Stimulated activated CD4-positive, alpha-beta T cell treated with anti-CD3 and anti-CD28 coated beads, TNF-alpha, amount 100 ng/mL, for 48 hours (primary cell): ENCODE measurements at regions not wholly inside any gene's neighbourhood (a gene's known extent, or its start where the extent isn't known, plus 50 kb on each side); places are given as distances from the start of the nearest gene placed in this dataset.

Source experiments
- DNase-seq, 3 donors: peaks; one replicate each; pipeline ENCODE4 v3.0.0-alpha.2; 2020; ENCODE audit warnings: low read depth in 3 of 3

DNA sequence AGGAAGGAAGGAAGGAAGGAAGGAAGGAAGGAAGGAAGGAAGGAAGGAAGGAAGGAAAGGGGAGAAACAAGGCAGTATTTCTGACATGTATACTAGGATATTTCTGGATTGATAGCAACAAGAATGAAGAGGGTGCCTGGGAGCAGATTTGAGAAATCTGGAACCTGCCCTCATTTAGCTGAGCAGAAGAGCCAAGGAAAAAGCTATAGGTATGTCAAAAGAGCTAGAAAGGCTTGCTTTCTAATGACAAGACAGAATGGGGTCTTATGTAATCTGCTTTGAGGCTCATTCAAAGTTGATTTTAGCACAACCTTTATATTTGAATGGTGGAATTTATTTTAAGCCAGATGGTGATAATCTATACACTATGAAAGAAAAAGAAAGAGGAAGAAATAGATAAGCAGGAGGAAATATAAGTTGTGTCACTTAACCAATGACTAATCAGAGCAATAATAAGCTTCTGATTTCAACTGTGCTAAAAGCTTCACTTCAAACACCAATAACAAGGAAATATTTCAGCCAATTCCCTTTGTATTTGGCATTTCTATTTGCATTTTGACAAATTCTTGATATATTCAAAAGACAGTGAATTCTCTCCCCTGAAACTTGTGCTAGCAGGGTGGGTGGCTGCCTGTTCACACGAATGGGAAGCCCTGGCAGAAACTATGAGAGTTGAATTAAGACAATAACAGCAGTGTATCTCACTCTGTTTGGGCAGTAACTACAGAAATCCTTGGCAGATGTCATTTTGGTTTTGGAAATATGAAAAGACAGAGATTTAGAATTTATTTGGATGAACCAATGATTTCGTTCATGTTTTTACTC is 76.3 kb upstream of the FLRT2 start:
- no peak for DNase-seq

DNA sequence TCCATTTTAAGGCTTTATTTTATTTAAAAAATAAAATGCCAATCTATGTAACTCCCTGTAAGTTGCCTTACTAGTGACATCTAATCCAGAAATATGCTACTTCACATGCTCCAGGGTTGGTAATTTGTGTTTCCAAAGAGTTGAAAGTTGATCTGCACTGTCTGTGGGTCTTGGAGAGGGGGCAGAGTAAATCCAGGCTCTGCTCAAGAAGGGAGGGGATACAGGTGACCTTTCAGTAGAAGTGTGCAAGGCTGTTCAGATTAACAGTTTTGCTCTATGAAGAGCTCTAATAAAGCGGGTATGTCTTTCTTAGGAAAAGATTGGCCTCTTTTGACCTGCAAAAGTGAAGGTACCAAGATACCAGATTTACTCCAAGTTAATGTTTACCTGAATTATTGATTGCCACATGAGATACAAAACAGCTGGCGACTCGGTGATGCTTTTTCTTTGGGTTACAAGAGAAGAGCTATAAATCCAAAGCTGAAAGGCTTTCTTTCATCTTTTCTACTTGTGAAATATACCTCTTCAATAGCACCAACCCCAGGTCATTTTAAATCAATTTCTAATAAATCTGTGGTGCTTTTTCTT is 75.6 kb upstream of the FLRT2 start:
- no peak for DNase-seq

DNA sequence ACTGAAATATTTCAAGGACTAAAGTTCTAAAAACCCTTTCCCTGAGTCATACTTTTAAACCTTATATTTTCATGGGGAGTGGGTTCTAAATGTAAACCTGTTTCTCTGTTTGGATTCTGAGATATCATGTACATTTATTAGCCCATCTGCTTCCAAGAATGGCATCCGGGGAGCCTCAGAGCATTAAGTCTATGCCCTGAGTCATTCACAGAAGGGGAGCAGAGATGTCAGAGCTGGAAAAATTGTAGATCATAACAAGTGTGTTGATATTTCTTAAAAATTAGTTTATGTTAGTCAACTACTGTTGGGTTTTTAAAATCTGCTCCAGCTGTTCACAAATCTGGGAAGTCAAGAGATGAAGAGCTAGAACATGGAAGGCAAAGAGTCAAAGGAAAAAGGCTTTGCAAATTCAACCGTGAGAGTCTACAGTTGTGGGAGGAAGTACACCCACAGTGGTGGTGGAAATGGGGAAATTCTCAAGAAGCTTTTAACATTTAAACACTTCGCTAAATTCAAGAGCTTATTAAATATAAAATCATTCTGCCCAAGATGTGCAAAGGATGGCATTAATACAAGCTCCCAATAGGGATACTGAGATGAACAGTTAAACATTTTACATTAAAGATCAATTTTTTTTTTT is 70.5 kb upstream of the FLRT2 start:
- no peak for DNase-seq

DNA sequence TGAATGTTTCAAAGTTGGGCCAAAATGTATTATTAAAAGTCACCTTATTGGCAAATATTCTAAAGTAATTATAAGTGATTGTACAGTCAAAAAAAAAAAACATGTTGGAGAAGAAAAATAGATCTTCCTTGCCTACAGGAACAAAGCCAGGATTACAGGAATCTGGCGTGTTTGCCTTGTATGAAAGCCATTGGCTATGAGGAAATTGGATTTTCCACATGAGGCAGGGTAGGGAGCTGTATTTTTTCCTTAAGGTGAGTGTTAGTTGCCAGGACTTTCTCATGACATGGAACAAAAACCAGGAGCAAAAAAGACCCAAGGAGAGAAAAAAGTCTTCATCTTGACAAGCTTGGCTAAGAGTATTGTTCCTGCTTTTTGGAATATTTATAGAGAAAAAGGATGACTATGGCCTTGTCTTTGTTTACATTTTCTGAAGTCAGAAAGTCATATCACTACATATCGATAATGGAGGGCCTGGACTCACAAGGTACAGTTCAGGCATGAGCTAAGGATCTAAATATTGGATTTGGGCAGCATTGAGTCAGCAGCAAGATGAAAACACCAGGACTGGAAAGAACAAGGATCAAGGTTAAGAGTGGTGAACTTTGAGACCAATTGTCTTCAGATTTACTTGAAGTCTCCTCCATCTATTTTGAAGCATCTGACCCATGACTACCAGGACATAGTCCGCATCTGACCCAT is 68.4 kb upstream of the FLRT2 start:
- no peak for DNase-seq

DNA sequence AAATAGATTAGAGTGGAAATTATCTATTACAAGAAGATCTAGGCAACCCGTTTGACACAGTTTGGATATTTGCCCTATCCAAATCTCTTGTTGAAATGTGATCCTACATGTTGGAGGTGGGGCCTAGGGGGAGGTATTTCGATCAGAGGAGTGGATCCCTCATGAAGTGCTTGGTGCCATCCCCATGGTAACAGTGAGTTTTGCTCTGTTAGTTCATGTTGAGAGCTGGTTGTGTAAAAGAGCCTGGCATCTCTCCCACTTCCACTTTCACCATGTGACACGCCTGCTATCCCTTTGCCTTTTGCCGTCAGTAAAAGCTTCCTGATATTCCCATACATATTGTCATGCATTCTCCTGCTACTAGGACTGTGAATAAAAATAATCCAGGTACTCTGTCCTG is 66.4 kb upstream of the FLRT2 start:
- no peak for DNase-seq

DNA sequence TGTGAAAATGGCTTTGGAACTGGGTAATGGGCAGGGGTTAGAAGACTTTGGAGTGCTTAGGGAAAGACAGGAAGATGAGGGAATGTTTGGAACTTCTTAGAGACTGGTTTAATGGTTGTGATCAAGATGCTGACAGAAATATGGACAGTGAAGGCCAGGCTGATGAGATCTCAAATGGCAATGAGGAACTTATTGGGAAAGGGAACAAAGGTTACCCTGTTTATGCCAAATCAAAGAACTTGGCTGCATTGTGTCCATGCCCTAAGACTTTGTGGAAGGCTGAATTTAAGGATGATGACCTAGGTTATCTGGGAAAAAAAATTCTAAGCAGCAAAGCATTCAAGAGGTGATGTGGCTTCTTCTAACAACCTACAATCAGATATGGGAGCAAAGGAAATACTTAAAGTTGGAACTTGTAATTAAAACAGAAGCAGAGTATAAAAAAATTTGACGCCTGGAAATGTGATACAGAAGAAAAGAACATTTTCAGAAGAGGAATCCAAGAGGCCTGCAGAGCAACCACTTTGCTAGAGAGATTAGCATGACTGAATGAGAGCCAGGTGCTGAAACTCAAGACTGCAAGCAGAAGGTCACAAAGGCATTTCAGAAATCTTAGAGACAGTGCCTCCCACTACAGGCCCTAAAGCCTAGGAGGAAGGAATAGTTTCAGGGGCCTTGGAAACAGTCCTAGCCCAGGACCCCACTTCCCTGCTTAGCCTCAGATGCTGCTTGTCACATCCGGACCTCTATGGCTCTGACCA is 65.6 kb upstream of the FLRT2 start:
- no peak for DNase-seq

DNA sequence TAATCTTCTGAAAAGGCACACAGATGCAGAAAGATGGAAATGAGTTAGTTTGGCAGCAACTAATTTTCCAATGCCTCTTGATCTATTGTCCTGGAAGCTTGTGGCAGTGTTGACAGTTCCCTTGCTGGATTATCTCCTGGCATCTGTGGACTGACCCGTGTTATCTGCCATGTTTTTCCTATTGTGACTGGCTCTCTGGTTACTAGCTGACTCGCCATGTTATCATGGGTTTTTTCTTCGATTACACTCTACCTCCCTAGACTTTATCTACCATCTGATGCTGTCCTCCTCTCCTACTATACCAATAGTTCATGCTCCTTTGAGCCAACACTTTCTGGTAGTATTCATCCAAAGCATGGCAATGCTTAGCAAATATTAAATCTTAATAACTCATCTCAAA is 63.3 kb upstream of the FLRT2 start:
- DNase-seq = no peak

DNA sequence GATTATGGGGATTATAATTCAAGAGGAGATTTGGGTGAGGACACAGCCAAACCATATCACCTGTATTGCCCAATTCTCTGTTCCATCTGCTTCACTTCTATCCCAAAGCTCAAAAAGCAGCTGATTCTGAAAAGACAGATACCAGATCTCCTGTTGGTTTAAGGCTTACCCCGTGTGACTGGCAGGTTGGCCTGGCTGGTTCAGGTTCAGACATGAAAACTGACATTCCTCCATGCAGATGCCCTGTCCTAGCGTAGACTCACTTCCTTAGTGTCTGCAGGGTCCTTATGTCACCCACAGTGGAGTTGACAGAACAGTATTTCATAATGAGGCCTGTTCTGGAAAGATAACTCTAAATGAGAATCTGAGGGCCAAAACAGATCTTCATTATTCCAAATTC is 61.1 kb upstream of the FLRT2 start:
- no peak for DNase-seq

DNA sequence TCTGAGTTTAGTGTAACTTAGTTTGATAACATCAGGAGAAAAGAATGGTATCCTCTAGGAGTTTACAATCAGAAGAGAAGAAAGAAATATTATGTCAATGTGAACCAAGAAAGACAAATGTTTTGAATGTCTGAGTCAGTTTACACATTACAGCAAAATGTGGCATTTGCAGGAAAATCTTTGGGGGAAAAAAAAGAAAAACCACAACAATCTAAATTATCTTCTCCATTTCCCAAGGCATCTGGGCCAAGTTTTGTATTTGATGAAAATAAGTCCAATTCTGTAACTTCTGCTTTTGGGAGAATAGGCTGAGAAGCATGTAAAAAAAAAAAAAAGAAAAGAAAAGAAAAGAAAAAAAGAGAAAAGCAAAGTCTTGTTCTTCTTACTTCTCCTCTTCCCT is 58.8 kb upstream of the FLRT2 start:
- DNase-seq = no peak

DNA sequence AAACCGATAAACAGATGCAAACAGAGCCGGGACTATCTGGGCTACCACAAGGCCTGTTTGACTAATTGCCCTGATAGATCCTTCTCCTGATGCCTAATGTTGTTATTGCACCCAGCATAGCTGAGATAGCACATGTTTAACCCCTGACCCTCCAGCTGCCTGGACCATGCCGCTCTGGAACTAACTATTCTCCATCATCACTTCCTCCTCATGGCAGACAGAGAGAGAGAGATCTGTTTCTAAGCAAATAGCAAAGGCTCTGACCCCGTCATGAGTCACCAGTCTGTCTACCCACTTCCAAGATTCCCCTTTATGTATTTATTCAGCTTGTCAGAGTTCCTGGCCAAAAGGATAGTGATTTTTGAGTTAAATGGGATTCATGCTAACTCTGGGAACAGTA is 58.2 kb upstream of the FLRT2 start:
- DNase-seq = no peak

DNA sequence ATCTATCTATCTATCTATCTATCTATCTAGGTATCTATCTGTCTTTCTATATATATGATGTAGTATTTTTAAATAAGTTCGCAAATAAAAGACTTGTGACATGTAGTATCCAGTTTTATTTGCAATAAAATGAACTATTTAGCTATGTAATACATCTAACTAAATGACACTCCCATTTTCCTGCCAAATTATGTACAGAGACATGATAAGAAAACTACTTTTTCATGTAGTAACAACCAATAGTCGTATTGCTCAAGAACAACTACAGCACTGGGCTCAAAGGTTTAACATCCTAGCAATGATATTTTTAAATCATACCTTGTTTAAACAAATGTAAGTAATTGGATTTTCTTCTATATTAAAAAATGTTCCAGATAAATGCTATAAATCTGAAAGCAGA is 55.5 kb upstream of the FLRT2 start:
- no peak for DNase-seq

DNA sequence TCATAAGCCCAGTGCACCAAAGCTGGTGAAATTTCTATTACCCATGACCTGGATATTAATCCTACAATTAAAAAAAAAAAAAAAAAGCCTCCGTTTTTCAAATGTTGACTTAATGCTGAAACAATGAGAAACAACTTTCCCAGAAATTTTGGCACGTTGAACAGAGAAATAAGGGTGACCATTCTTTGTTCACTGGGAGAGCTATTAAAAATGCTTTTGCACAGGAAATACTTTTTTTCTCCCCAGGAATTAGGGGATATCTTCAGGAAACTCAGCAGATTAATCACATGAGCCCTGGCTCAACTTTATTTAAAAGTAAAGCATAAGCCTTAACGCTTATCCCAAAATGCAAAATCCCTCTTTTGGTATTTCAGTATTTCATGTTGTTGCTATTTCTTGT is 54.8 kb upstream of the FLRT2 start:
- no peak for DNase-seq

DNA sequence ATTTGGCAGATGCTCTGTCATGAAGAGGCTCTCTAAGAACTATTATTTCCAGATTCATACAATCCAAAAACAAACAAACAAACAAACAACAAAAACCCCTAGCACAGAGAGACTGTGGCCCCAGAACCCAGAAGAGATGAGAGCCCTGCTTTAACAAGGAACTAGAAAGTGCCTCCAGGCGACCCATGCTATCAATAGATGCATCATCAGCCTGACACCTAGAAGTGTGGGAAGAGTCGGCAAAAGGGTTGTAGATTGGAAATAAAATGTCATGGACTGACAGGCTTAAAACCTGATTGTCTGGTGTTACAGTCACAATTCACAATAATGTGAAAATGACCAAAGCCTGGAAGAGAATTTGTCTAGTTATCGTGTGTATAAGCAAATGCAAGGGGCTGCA is 50.6 kb upstream of the FLRT2 start:
- no peak for DNase-seq

DNA sequence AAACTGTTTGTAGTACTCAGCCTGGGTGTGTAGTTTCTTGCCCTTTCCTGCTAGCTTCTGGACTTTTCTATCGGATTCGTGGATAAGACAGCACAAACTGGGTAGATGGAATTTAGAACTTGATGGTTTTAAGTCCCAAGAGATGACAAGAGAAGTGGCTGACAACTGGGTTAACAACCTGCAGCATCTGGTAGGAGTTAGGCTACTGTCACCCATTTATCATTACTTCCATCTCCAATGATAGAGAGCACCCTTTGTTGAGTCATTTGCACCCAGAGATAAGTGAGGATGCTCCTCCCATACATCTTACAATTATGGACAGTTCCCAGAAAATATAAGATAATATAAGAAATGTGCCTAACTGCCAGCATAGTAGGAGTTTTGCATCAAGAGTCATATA is 50.2 kb upstream of the FLRT2 start:
- DNase-seq = no peak
